Brain pericyte (primary cell): ENCODE measurements at regions not wholly inside any gene's neighbourhood (a gene's known extent, or its start where the extent isn't known, plus 50 kb on each side); places are given as distances from the start of the nearest gene placed in this dataset.
"Not testable (repeated sequence)": the region's sequence is repeated elsewhere in the genome, so short reads cannot be mapped to it uniquely, and the experiment has no call there.

ENCODE experiments used
- DNase-seq: peaks from one replicate; pipeline ENCODE4 v3.0.0-alpha.2; 2012; ENCODE audit warnings: low read depth, low spot score

DNA sequence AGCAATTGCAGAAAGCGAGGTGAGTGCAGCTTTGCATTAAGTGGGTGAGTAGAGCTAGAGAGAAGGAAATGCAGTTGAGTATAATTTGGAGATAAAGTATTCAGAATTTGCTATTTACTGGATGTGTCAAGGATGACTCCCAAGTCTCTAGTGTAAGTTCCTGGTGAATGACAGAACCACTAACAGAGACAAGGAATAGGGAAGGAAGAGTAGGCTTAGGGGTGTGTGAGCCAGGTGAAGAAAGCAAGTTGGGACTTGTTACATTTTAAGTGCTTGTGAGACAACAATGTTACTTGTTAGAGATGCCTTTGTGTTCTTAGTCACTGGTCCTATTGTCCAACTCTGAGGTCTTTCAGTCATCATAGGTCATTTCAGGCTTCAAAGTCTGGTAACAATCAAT, 70.8 kb downstream of the TBC1D26 start:
- DNase-seq, result not testable (repeated sequence)

- DNase-seq, result not testable (repeated sequence)
Observed at GRCh38 chr17:15806825-15807224, 74.7 kb downstream of the TBC1D26 start.

DNA sequence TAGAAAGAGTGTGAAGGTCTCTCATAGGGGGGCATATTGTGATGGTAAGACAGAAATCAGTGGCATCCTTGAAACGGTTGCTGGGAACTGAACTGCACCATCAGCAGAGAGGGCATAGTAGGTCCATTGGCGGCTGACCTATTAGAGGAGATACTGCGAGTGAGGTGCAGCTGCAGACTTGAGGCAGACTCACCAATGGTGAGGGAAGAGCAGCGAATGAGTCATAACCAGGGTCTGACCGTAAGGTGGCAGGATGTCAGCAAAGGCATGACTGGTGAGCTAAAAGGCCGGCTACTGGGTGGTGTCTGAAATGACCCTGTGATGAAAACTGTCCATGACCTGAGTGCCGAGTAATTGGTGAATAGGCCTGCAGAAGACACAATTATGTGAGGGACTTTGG, 81.3 kb downstream of the TBC1D26 start:
- not testable (repeated sequence) for DNase-seq

- DNase-seq, result not testable (repeated sequence)
Observed at GRCh38 chr17:15814003-15814402, 81.9 kb downstream of the TBC1D26 start.

- DNase-seq, result not testable (repeated sequence)
Observed at GRCh38 chr17:15817861-15818260, 85.8 kb downstream of the TBC1D26 start.

DNA sequence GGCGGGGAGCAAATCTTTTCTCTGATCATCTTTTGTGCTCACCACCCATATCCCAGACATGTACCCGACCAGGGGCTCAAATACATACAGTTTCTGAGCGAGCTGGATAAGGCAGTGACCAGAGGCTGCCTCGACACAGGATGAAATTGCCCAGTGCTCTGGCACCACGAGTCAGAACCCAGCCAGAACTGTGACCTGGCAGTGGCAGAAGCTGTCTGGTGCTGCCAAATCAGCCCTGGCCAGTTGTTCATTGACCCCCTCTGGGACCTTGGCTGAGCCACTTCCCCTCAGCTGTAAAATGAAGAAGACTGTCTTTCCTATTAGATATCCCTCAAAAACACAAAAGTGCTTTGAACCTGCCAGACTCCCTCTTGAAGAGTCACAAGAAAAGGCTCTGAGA, 90.2 kb downstream of the TBC1D26 start:
- not testable (repeated sequence) for DNase-seq

DNA sequence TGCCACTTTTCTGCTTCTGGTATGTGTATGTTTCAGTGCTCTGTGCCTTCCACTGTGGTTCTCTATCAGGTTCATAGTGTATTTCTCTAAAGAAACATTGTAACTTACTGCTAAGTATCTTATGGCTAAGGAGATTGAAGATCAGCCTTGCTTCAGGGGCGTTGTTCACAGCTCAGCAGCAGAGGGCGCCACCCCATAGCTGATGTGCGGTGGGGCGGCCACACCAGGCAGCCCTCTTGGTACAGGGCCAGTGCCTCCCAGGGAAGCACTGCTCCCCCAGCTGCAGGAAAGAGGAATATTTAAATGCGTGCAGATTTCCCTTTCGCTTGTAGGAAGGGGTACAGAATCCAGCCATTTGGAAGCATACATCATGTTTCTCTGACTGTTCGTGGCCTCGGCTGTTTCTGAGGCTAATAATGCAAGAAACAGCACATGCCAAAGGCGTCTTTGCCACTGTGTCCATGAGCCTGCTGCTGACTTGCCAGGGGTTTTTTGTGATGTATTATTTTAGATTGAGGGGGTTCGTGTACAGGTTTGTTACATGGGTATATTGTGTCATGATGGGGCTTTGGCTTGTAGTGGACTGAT, 96.7 kb downstream of the TBC1D26 start:
- peak; percentile 61 for DNase-seq

DNA sequence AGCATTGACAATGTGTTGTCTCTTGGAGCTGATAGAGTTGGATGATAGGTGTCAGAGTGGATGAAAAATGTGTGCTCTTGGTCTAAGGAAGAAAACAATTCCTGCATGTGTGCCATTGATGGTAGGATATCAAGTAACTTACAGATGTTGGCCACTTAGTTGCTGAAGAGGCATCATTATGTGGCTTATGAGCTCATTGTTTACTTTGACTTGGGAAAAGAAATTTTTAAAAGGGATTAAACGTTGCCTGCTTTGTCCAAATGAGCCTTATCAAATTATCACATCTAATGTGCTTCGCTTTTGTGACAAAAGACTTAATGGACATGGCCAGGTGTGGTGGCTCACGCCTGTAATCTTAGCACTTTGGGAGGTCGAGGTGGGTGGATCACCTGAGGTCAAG, 98.1 kb downstream of the TBC1D26 start:
- DNase-seq, result not testable (repeated sequence)

- not testable (repeated sequence) for DNase-seq
Observed at GRCh38 chr17:15831182-15831581, 99.1 kb downstream of the TBC1D26 start.

DNA sequence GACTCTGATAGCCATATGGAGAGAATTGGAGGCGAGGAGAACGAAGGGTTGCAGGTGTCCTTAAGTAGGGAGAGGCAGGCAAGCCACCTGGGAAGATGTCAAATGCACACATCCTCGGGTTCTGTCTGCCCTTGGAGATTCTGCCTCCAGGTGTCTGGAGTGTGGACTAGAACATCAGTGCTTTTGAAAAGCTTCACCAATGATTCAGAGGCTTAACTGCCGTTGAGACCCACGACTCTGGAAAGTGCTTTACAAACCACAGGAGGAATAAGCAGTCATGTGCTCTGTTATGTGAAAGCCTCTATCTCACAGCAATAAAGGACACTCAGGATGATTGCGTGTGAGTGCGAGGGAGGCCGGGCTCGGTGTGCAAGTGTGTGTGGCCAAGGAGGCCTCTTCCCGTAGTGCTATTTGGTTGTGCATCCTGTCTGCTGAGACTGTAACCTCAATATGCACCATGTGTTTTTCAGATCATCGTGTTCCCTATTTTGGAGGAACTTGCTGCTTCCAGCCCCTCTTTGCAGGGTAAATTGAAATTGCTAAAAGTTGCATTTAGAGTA, 100.9 kb downstream of the TBC1D26 start:
- not testable (repeated sequence) for DNase-seq

DNA sequence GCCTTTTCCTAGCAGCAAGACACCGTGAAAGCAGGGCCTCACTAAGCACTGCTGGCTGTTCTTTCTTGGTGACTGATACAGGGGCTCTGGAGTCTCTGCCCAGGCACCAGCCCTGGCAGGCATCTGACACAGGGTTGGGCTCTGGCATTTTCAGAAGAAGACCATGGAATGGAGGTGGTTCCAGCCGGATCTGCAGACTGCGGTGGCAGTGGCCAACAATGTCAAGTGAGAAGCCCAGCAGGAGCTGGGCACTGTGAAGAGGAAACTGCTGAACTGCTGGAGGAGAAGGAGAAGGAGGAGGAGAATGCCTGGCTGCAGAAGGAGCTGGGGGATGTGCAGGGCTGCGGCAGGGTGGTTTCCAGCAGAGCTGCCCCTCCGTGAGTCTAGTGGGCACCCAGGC, 101.8 kb downstream of the TBC1D26 start:
- DNase-seq, result not testable (repeated sequence)

DNA sequence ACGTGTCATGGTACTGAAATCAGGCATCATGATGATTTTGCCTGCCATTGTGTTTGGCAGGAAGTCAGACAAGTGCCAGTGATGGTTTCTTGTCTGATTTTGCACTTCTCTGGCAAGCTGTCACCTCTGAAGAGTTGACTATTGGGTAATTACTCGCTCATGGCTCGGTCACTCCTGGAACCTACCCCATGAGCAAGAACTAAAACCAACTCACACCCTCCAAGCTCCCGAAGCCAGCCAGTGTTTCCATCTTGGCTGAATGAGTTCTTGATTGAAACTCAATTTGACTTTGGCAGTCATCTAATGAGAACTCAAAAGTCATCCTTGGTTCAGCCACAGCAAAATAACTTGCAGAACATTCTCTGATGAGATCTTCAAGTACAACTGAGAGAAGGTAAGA, 103.4 kb downstream of the TBC1D26 start:
- not testable (repeated sequence) for DNase-seq

DNA sequence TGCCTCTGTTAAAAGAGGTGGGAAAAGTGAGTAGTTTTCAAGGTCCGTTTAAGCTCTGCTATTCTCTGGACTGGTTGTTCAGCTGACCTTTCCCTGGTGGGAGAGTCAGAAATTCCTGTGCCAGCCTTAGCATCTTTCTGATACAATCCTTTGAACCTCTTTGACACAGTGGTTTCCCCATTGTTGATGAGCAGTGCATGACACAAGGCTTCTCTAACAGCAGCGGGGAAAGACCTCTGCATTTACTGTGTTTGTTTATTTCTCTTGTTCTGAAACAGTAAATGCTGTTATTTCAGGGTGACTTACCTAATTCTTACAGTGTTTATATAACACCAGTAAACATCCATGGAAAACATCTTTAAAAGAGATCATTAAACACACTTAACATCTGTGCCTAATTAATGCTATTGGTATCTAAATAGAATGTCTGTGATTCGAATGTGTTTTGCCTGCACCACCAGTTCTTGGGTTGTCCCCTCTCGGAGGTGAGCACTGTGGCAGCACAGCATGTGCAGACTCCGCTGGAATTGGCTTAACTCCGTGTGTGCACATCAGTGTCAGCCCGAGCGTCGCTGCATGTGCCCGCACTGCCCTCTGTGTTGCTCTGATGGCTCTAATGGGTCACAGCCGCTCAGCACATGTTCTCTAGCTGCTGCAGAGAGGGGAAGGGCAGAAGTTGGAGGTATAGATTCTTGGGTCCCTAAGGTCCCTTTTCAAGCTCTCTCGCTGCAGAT, 104.3 kb downstream of the TBC1D26 start:
- DNase-seq, result not testable (repeated sequence)

GRCh38 chr17:15836991-15837390, 104.9 kb downstream of the TBC1D26 start:
- DNase-seq, result not testable (repeated sequence)

GRCh38 chr17:15847447-15848229, 97.3 kb upstream of the ADORA2B start:
- DNase-seq, result peak; percentile 21

DNA sequence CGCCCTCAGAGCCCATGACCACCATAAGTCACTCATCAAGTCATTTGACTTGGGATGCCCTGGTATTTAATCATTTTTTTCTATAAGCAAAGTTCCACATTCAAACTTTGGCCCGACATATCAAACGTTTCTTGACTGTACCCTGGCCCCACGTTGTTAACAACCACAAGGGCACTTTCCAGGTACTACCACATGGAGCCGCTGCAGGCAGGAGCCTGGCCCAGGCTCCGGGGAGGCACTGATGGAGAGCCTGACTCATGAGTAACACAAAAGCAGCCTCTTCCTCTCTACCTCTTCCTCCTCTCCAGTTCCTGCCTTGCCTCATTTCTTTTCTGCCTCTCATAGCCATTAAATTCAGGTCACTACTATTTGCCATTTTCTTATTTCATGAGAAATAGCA, 95.9 kb upstream of the ADORA2B start:
- DNase-seq, result peak; percentile 50

DNA sequence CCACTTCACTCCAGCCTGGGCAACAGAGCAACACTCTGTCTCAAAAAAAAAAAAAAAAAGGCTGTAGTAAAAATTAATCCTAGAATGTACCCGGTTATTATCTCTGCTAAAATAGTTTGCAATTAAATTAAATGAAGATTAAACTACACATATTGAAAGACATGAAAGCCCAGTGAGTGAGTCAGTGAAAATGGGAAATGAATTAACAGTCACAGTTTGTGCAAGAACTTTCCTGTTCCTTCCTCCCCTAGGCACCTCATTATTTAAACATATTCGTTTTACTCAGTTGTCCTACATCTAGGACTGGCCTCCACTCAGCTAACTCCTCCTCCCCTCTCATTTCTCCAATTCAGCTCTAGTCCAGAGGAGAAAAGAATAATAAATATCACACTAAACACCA, 94.9 kb upstream of the ADORA2B start:
- DNase-seq, result not testable (repeated sequence)

GRCh38 chr17:15850687-15851086, 94.2 kb upstream of the ADORA2B start:
- DNase-seq, result not testable (repeated sequence)

DNA sequence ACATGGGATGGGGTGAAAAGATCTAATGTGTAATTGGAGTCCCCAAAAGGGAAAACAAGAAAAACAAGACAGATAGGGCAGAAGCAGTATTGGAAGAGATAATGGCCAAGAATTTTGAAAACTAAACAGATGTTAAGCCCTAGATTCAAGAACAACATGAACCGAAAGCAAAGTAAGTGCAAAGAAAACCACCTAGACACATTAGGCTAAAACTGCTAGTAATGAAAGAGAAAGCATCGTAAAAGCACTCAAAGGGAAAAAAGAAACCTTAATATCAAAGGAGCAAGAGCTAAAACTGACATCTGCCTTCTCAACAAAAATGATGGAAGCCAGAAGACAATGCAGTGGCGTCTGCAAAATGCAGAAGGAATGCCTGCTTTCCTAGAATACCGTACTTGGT, 92.1 kb upstream of the ADORA2B start:
- not testable (repeated sequence) for DNase-seq

DNA sequence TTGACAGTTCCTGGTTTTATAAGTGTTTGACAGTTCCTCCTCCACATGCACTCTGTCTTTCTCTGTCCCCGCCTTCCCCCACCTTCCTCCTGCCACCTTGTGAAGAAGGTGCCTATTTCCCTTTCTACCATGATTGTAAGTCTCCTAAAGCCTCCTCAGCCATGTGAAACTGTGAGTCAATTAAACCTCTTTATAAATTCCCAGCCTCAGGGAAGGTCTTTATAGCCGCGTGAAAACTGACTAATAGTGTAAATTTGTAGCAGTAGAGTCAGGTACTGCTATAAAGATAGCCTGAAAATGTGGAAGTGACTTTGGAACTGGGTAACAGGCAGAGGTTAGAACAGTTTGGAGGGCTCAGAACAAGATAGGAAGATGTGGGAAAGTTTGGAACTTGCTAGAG, 88.7 kb upstream of the ADORA2B start:
- not testable (repeated sequence) for DNase-seq

GRCh38 chr17:15856745-15857144, 88.2 kb upstream of the ADORA2B start:
- DNase-seq, result not testable (repeated sequence)

DNA sequence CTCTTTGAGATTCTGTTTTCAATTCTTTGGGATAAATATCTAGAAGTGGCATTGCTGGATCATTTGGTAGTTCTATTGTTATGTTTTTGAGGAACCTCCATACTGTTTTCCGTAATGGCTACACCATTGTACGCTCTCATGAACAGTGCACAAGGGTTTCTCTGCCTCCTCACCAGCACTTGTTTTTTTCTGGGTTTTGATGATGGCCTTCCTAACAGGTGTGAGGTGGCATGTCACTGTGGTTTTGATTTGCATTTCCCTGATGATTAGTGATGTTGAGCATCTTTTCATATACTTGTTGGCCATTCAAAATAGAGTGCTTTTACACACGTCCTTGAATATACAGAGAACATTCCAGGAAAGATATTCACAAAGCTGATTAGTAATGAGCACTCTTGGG, 86.8 kb upstream of the ADORA2B start:
- DNase-seq, result not testable (repeated sequence)
